Testis (tissue), 2 donors: ENCODE measurements at regions not wholly inside any gene's neighbourhood (a gene's known extent, or its start where the extent isn't known, plus 50 kb on each side); places are given as distances from the start of the nearest gene placed in this dataset.

Source experiments
- CTCF ChIP-seq, 3 experiments: fragments of 450-650 bp in 2 of 3; fragments of 200-600 bp in 1 of 3; sonication (generic) in 1 of 3; IDR thresholded peaks; one replicate each; pipeline ENCODE4 v1.5.1; 2016 to 2019; ENCODE audit warnings: antibody characterized with exemption in 3 of 3, mild to moderate bottlenecking in 2 of 3, moderate library complexity in 1 of 3
- POLR2A ChIP-seq: fragments of 450-650 bp; IDR thresholded peaks from one replicate; pipeline ENCODE4 v1.6.1; 2017; ENCODE audit warnings: antibody characterized with exemption, mild to moderate bottlenecking, moderate library complexity

GRCh38 chr15:46270481-46271147 lies 635.8 kb downstream of the SQOR start:
- TF ChIP-seq CTCF (IDR thresholded peaks at IDR 0.05) = no peak
- no peak for TF ChIP-seq POLR2A
